ENCODE measurements at regions not wholly inside any gene's neighbourhood (a gene's known extent, or its start where the extent isn't known, plus 50 kb on each side); places are given as distances from the start of the nearest gene placed in this dataset.

DNA sequence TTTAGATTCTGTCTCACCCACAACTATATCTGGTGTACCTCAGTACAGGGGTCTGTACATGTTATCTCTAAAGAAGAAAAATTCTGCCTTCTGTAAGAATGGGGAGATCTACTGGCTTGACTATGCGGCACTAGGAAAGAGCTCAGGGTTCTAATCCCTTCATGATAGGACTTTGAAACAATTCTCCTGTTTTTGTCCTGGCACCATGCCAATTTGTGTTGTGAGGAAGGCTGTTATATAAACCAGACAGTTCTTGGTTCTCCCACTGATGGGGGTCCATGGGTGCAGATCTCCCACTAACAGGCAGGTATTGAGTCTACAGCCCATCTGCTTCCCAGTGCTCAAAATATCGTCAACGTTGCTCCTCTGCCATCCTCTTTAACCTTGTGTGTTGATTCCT is 883.7 kb downstream of the GALC start:
- TF ChIP-seq, protein P1, sequence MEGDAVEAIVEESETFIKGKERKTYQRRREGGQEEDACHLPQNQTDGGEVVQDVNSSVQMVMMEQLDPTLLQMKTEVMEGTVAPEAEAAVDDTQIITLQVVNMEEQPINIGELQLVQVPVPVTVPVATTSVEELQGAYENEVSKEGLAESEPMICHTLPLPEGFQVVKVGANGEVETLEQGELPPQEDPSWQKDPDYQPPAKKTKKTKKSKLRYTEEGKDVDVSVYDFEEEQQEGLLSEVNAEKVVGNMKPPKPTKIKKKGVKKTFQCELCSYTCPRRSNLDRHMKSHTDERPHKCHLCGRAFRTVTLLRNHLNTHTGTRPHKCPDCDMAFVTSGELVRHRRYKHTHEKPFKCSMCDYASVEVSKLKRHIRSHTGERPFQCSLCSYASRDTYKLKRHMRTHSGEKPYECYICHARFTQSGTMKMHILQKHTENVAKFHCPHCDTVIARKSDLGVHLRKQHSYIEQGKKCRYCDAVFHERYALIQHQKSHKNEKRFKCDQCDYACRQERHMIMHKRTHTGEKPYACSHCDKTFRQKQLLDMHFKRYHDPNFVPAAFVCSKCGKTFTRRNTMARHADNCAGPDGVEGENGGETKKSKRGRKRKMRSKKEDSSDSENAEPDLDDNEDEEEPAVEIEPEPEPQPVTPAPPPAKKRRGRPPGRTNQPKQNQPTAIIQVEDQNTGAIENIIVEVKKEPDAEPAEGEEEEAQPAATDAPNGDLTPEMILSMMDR (IDR thresholded peaks at IDR 0.05; ENCODE audit: control extremely low read depth, extremely low read depth), result no peak
- no peaks in the 10 kb centered on the region for H3K27me3 ChIP-seq (ENCODE audit: control insufficient read depth in 3 of 3, insufficient read depth in 3 of 3, low read length in 2 of 3)
- no peak for DNase-seq
- 93 to 95% methylated on average over 3 of the region's 3 CpGs for WGBS, 2 donors
- no peak overlapping the region for H3K27ac ChIP-seq (ENCODE audit: low read depth in 1 of 2, low read length in 1 of 2)
- H3K9me3 ChIP-seq (ENCODE audit: control insufficient read depth in 4 of 4, insufficient read depth in 3 of 4, low read length in 3 of 4), result no peaks in the 10 kb centered on the region
- H3K4me1 ChIP-seq (ENCODE audit: control insufficient read depth in 5 of 5, insufficient read depth in 5 of 5, low read length in 5 of 5), result no peaks in the 10 kb centered on the region
- H3K4me3 ChIP-seq, result no peak overlapping the region
- no peak overlapping the region for H3K9ac ChIP-seq (ENCODE audit: insufficient read depth in 1 of 2, low read length in 2 of 2)
- no peak for ATAC-seq (ENCODE audit: insufficient read depth, low FRiP score)
- H3K36me3 ChIP-seq (ENCODE audit: control insufficient read depth in 4 of 4, insufficient read depth in 4 of 4, low read length in 4 of 4), result no peaks in the 10 kb centered on the region

DNA sequence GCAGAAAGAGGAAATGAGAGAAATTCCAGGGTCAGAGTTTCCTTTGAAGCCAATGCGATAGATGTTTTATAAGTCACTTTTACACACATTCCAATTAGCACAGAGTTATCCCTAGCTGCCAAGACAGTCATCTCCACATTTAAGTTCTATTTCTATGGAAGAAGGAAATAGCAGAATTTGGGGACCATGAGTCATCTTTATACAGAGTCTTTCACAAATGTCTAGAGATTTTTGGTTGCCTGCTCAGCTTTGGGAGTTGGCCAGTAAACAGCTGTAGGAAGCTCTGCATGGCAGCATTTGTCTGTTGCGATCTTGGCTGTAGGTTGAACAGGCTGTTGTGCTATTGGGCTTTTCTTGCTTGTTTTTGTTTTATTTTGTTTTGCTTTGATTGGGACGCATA is 884.3 kb downstream of the GALC start:
- no peak overlapping the region for H3K4me3 ChIP-seq
- H3K9ac ChIP-seq (ENCODE audit: insufficient read depth in 1 of 2, low read length in 2 of 2), result no peak overlapping the region
- no peaks in the 10 kb centered on the region for H3K9me3 ChIP-seq (ENCODE audit: control insufficient read depth in 4 of 4, insufficient read depth in 3 of 4, low read length in 3 of 4)
- H3K27me3 ChIP-seq (ENCODE audit: control insufficient read depth in 3 of 3, insufficient read depth in 3 of 3, low read length in 2 of 3), result no peaks in the 10 kb centered on the region
- H3K36me3 ChIP-seq (ENCODE audit: control insufficient read depth in 4 of 4, insufficient read depth in 4 of 4, low read length in 4 of 4), result no peaks in the 10 kb centered on the region
- no peak overlapping the region for H3K27ac ChIP-seq (ENCODE audit: low read depth in 1 of 2, low read length in 1 of 2)
- TF ChIP-seq, protein P1 (IDR thresholded peaks at IDR 0.05; ENCODE audit: control extremely low read depth, extremely low read depth), result no peak
- WGBS, 2 donors, result 81 to 86% methylated on average over 3 of the region's 3 CpGs
- no peak for ATAC-seq (ENCODE audit: insufficient read depth, low FRiP score)
- DNase-seq, result peak in 1 of 3 donors; percentile 29
- H3K4me1 ChIP-seq (ENCODE audit: control insufficient read depth in 5 of 5, insufficient read depth in 5 of 5, low read length in 5 of 5), result no peaks in the 10 kb centered on the region

DNA sequence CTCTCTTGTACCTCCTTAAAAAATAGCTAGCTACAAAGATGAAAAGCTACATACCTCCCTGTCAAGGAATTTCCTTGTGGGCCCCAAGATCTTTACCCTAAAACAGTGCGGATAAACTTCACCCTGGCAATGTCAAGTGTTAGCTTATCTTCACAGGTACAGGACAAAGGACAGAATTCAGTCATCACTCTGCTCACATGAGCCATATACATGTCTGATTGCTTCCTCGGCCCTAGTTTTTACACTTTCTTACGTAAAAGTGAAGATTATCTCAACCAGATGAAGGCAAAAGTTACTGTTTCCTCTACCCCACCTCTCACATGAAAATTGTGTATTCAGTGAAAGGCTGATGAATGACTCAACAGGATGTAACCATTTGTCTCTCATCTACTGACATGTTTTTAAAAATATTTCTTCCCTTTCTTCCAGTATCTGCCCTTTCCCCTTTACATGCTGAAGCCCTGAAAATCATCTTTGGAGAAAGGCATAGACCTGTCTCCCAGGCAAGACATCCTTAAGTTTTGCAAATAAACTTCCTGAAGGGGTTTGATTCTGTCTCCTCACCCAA is 890.1 kb downstream of the GALC start:
- Histone ChIP-seq H3K36me3 (ENCODE audit: control insufficient read depth in 4 of 4, insufficient read depth in 4 of 4, low read length in 4 of 4) (no peaks in the 10 kb centered on the region), H3K9ac (ENCODE audit: insufficient read depth in 1 of 2, low read length in 2 of 2) (no peak overlapping the region), H3K27ac (ENCODE audit: low read depth in 1 of 2, low read length in 1 of 2) (no peak overlapping the region), H3K4me1 (ENCODE audit: control insufficient read depth in 5 of 5, insufficient read depth in 5 of 5, low read length in 5 of 5) (no peaks in the 10 kb centered on the region), H3K9me3 (ENCODE audit: control insufficient read depth in 4 of 4, insufficient read depth in 3 of 4, low read length in 3 of 4) (no peaks in the 10 kb centered on the region), H3K27me3 (ENCODE audit: control insufficient read depth in 3 of 3, insufficient read depth in 3 of 3, low read length in 2 of 3) (no peaks in the 10 kb centered on the region), H3K4me3 (no peak overlapping the region)
- no peak for DNase-seq
- WGBS, 2 donors, result 62 to 76% methylated on average over 3 of the region's 3 CpGs
- TF ChIP-seq, protein P1 (IDR thresholded peaks at IDR 0.05; ENCODE audit: control extremely low read depth, extremely low read depth), result no peak
- no peak for ATAC-seq (ENCODE audit: insufficient read depth, low FRiP score)

DNA sequence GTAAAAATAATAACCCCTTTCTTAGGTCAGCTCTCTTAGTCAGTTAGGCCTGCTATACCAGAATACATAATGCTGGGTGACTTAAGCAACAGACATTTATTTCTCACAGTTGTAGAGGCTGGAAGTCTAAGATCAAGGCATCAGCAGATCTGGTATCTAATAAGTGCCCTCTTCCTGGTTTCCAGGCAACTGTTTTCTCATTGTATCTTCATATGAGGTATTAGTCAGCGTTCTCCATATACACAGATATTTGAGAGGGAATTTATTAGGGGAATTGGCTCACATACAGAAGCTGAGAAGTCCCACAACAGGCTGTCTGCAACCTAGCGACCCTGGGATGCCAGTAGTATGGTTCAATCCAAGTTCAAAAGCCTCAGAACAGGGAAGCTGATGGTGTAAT is 896.0 kb downstream of the GALC start:
- TF ChIP-seq, protein P1 (IDR thresholded peaks at IDR 0.05; ENCODE audit: control extremely low read depth, extremely low read depth), result no peak
- 69 to 70% methylated on average over 2 of the region's 2 CpGs for WGBS, 2 donors
- ATAC-seq (ENCODE audit: insufficient read depth, low FRiP score) (no peak), DNase-seq (peak in 1 of 3 donors; percentile 17)
- no peaks in the 10 kb centered on the region for H3K4me1 ChIP-seq (ENCODE audit: control insufficient read depth in 5 of 5, insufficient read depth in 5 of 5, low read length in 5 of 5)
- H3K9me3 ChIP-seq (ENCODE audit: control insufficient read depth in 4 of 4, insufficient read depth in 3 of 4, low read length in 3 of 4), result peaks cover 0 to 4% (median 0%) of the 10 kb centered on the region in 4 donors
- H3K27me3 ChIP-seq (ENCODE audit: control insufficient read depth in 3 of 3, insufficient read depth in 3 of 3, low read length in 2 of 3), result no peaks in the 10 kb centered on the region
- no peaks in the 10 kb centered on the region for H3K36me3 ChIP-seq (ENCODE audit: control insufficient read depth in 4 of 4, insufficient read depth in 4 of 4, low read length in 4 of 4)
- H3K9ac ChIP-seq (ENCODE audit: insufficient read depth in 1 of 2, low read length in 2 of 2), result no peak overlapping the region
- no peak overlapping the region for H3K4me3 ChIP-seq
- no peak overlapping the region for H3K27ac ChIP-seq (ENCODE audit: low read depth in 1 of 2, low read length in 1 of 2)
